ENCODE measurements at regions not wholly inside any gene's neighbourhood (a gene's known extent, or its start where the extent isn't known, plus 50 kb on each side); places are given as distances from the start of the nearest gene placed in this dataset.

GRCh38 chr17:79356839-79357447 lies 253.9 kb downstream of the RBFOX3 start:
- DNase-seq (ENCODE audit: low read depth), result no peak
- no peak overlapping the region for H3K4me3 ChIP-seq (ENCODE audit: low read depth, low read length)
- no peak for TF ChIP-seq CTCF (IDR thresholded peaks at IDR 0.05; ENCODE audit: insufficient read depth, low read length)

- TF ChIP-seq CTCF (IDR thresholded peaks at IDR 0.05; ENCODE audit: insufficient read depth, low read length), result no peak
- no peak for DNase-seq (ENCODE audit: low read depth)
Measured at GRCh38 chr17:79355165-79355564, 255.7 kb downstream of the RBFOX3 start.

GRCh38 chr17:79354173-79354820 lies 256.6 kb downstream of the RBFOX3 start:
- DNase-seq (ENCODE audit: low read depth), result no peak
- TF ChIP-seq CTCF (IDR thresholded peaks at IDR 0.05; ENCODE audit: insufficient read depth, low read length), result no peak
- H3K4me3 ChIP-seq (ENCODE audit: low read depth, low read length), result no peak overlapping the region

More at GRCh38 chr17:79355165-79355564, 255.7 kb downstream of the RBFOX3 start:
- H3K4me3 ChIP-seq (ENCODE audit: low read depth, low read length), result no peak overlapping the region

GRCh38 chr17:79353548-79353947 lies 257.3 kb downstream of the RBFOX3 start:
- H3K4me3 ChIP-seq (ENCODE audit: low read depth, low read length), result no peak overlapping the region
- no peak for TF ChIP-seq CTCF (IDR thresholded peaks at IDR 0.05; ENCODE audit: insufficient read depth, low read length)
- no peak for DNase-seq (ENCODE audit: low read depth)

GRCh38 chr17:79353016-79353415 lies 257.8 kb downstream of the RBFOX3 start:
- DNase-seq (ENCODE audit: low read depth), result no peak
- TF ChIP-seq CTCF (IDR thresholded peaks at IDR 0.05; ENCODE audit: insufficient read depth, low read length), result no peak
- H3K4me3 ChIP-seq (ENCODE audit: low read depth, low read length), result no peak overlapping the region

GRCh38 chr17:79350533-79350932 lies 260.3 kb downstream of the RBFOX3 start:
- no peak for TF ChIP-seq CTCF (IDR thresholded peaks at IDR 0.05; ENCODE audit: insufficient read depth, low read length)
- H3K4me3 ChIP-seq (ENCODE audit: low read depth, low read length), result no peak overlapping the region
- no peak for DNase-seq (ENCODE audit: low read depth)

Measured in fibroblast of the aortic adventitia (primary cell).